ENCODE measurements at regions not wholly inside any gene's neighbourhood (a gene's known extent, or its start where the extent isn't known, plus 50 kb on each side); places are given as distances from the start of the nearest gene placed in this dataset.

DNA sequence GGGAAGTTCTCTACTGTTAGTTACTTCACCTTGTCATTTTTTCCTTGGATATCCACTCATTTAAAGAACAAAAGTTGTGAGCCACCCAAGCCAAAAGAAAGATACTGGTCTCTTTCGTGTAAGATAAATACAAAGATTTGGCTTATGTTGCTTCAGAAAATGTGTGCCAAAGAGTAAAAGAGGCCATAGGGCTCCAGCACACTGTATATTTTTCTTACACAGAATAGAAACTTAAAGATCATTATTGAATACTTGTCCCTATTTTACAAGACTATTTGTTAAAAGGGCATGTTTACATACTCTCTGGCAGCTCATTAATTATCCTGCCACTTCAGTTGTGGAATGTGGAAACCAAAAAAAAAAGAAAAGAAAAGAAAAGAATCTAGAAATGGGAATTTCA lies 284.2 kb upstream of the LRRC7 start:
- no peaks in the 10 kb centered on the region for H3K27me3 ChIP-seq (replicated peaks)
- no peak for DNase-seq (ENCODE audit: low read depth in 1 of 2, low spot score in 2 of 2)
- H3K27ac ChIP-seq: no peak overlapping the region
- no peak overlapping the region for H3K4me3 ChIP-seq
- no peaks in the 10 kb centered on the region for H3K36me3 ChIP-seq
- H3K4me1 ChIP-seq (replicated peaks): no peaks in the 10 kb centered on the region
- no peaks in the 10 kb centered on the region for H3K9me3 ChIP-seq (replicated peaks)

DNA sequence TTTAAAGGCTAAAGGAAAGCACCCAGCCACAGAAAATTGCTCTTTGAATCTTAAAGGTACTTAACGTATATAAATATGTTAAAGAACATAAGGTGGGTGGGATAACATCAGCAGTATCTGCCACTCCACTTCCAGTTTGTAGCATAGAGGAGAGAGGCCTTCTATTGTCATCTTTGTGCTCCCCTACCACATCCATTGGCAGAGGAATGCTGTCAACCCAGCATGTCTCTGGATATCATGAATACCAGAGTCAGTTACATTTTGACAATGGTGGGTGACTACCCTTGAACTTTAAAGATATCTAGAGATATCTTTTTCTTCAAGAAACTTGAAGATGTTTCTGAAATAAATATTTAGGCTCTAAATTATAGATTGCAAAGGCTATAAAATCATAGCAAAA lies 283.2 kb upstream of the LRRC7 start:
- Histone ChIP-seq H3K4me3 (no peak overlapping the region), H3K9me3 (replicated peaks) (no peaks in the 10 kb centered on the region), H3K27ac (no peak overlapping the region), H3K27me3 (replicated peaks) (no peaks in the 10 kb centered on the region), H3K36me3 (no peaks in the 10 kb centered on the region), H3K4me1 (replicated peaks) (no peaks in the 10 kb centered on the region)
- DNase-seq (ENCODE audit: low read depth in 1 of 2, low spot score in 2 of 2): no peak

DNA sequence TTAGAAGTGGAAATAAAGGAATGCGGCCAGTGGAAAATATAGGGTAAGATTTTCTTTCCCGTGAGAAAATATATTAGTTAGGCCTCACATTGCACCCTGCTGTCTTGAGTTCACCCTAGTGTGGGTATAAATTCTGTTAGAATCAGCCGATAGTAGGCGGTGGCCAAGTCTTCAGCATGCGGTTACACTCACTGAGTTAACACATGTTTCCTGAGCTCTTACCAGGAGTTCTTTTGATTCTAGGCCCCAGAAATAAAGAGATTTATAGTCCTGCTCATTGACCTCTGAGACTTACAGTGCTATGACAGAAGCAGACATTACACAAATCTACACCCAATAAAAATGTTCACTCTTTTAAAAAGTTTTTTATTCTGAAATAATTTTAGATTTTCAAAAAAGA lies 279.3 kb upstream of the LRRC7 start:
- no peak overlapping the region for H3K4me3 ChIP-seq
- DNase-seq (ENCODE audit: low read depth in 1 of 2, low spot score in 2 of 2): no peak
- H3K9me3 ChIP-seq (replicated peaks): no peaks in the 10 kb centered on the region
- no peaks in the 10 kb centered on the region for H3K4me1 ChIP-seq (replicated peaks)
- H3K27me3 ChIP-seq (replicated peaks): no peaks in the 10 kb centered on the region
- H3K36me3 ChIP-seq: no peaks in the 10 kb centered on the region
- H3K27ac ChIP-seq: no peak overlapping the region

- no peak for DNase-seq (ENCODE audit: low read depth in 1 of 2, low spot score in 2 of 2)
- Histone ChIP-seq H3K4me3 (no peak overlapping the region), H3K4me1 (replicated peaks) (no peaks in the 10 kb centered on the region), H3K27ac (no peak overlapping the region), H3K9me3 (replicated peaks) (no peaks in the 10 kb centered on the region), H3K36me3 (no peaks in the 10 kb centered on the region), H3K27me3 (replicated peaks) (no peaks in the 10 kb centered on the region)
These were observed 277.4 kb upstream of the LRRC7 start for GRCh38 chr1:69290291-69290690.

- DNase-seq (ENCODE audit: low read depth in 1 of 2, low spot score in 2 of 2): no peak
- Histone ChIP-seq H3K27me3 (replicated peaks) (no peaks in the 10 kb centered on the region), H3K4me3 (no peak overlapping the region), H3K36me3 (no peaks in the 10 kb centered on the region), H3K9me3 (replicated peaks) (no peaks in the 10 kb centered on the region), H3K4me1 (replicated peaks) (no peaks in the 10 kb centered on the region), H3K27ac (no peak overlapping the region)
These were observed 276.2 kb upstream of the LRRC7 start for GRCh38 chr1:69291541-69291940.

DNA sequence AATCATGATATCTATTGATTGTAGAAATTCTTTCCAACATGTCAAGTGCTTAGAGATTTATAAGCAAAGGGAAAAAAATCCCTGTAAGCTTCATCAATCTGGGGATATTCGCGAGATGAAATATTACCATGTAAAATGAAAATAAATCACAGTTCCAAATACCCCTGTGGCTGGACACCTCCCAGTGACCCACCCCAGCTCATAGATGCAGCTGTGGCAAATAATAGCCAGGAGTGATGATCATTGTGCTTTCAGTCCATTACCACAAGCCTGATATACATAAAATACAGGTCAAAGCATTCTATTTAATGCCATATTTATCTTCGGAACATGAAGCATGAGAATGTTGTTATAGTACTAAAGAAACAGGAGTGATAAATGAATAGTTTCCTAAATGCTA lies 274.9 kb upstream of the LRRC7 start:
- H3K36me3 ChIP-seq: no peaks in the 10 kb centered on the region
- no peaks in the 10 kb centered on the region for H3K4me1 ChIP-seq (replicated peaks)
- H3K9me3 ChIP-seq (replicated peaks): no peaks in the 10 kb centered on the region
- no peak overlapping the region for H3K4me3 ChIP-seq
- no peak for DNase-seq (ENCODE audit: low read depth in 1 of 2, low spot score in 2 of 2)
- H3K27ac ChIP-seq: no peak overlapping the region
- H3K27me3 ChIP-seq (replicated peaks): no peaks in the 10 kb centered on the region

- Histone ChIP-seq H3K4me1 (replicated peaks) (no peaks in the 10 kb centered on the region), H3K4me3 (no peak overlapping the region), H3K9me3 (replicated peaks) (no peaks in the 10 kb centered on the region), H3K27ac (no peak overlapping the region), H3K27me3 (replicated peaks) (no peaks in the 10 kb centered on the region), H3K36me3 (no peaks in the 10 kb centered on the region)
- no peak for DNase-seq (ENCODE audit: low read depth in 1 of 2, low spot score in 2 of 2)
These were observed 273.6 kb upstream of the LRRC7 start for GRCh38 chr1:69294171-69294570.

DNA sequence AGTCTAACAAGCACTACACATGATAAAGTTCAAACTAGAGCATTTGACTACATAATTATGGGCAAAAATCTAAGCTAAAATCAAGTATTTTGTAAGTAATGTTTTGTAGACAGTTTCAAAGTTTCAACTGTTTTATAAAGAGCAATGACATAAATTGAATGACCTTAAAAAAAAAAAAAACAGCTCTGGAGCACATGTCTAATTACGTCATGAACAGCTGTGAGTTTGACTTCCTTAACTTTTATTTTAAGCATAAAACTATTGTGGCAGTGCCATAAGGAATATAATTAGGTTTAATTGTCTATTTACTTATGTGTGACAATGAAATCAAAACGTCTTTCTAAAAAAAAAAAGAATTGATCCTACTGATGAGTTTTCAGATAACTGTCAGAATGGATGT lies 272.5 kb upstream of the LRRC7 start:
- DNase-seq (ENCODE audit: low read depth in 1 of 2, low spot score in 2 of 2): no peak
- Histone ChIP-seq H3K27me3 (replicated peaks) (no peaks in the 10 kb centered on the region), H3K4me3 (no peak overlapping the region), H3K9me3 (replicated peaks) (no peaks in the 10 kb centered on the region), H3K4me1 (replicated peaks) (no peaks in the 10 kb centered on the region), H3K27ac (no peak overlapping the region), H3K36me3 (no peaks in the 10 kb centered on the region)

DNA sequence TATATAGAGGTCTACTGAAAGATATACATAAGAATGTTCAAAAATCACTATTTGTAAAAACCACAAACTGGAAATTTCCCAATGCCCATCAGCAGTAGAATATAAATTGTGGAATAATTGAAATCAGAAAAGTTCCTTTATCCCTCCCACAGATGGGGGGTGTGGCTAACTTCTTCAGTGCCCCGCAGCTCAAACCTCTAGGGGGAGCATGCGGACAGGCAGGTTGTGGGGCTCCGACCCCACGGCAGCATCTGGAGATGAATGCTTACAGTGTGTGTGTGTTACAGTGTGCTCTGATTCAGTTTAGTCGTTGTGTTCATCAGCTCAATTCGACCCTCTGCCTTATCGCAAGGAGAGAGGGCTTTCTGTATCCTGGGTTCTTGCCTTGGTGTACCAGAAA lies 262.1 kb upstream of the LRRC7 start:
- no peaks in the 10 kb centered on the region for H3K4me1 ChIP-seq (replicated peaks)
- H3K4me3 ChIP-seq: no peak overlapping the region
- no peaks in the 10 kb centered on the region for H3K36me3 ChIP-seq
- H3K9me3 ChIP-seq (replicated peaks): no peaks in the 10 kb centered on the region
- no peak overlapping the region for H3K27ac ChIP-seq
- no peaks in the 10 kb centered on the region for H3K27me3 ChIP-seq (replicated peaks)
- DNase-seq (ENCODE audit: low read depth in 1 of 2, low spot score in 2 of 2): no peak

DNA sequence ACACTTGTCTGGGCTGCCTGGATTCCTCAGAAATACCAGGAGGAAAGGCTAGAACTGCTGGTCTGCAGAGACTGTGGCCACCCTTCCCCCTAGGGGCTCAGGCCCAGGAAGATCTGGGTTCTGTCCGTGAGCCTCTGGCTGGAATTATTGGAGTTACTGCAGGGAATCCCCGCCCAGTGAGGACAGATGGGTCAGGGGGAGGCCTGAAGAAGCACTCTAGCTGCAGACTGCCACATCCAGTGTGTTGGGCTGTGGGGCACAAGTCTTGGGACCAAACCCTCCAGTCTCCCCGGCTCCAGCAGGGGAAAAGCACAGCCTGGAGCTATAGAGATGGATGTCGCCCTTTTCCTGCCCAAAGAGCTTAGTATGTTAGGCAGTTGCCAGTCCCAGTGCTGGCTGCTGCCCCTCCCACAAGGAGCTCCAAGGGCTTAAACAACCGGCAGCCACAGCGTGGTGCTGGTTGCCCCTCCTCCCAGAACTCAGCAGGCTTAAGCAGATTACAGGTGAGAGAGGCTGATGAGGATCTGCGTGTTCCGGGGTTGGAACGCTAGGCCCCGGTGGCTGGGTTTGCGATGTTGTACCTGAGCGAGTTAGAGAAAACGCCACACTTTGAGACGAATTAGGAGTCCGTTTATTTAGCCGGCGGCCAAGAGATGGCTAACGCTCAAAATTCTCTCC lies 255.5 kb upstream of the LRRC7 start:
- no peaks in the 10 kb centered on the region for H3K36me3 ChIP-seq
- no peaks in the 10 kb centered on the region for H3K27me3 ChIP-seq (replicated peaks)
- DNase-seq (ENCODE audit: low read depth in 1 of 2, low spot score in 2 of 2): no peak
- no peak overlapping the region for H3K4me3 ChIP-seq
- no peaks in the 10 kb centered on the region for H3K9me3 ChIP-seq (replicated peaks)
- H3K27ac ChIP-seq: no peak overlapping the region
- no peaks in the 10 kb centered on the region for H3K4me1 ChIP-seq (replicated peaks)

GRCh38 chr1:69313118-69313517 lies 254.6 kb upstream of the LRRC7 start:
- Histone ChIP-seq H3K9me3 (replicated peaks) (no peaks in the 10 kb centered on the region), H3K36me3 (no peaks in the 10 kb centered on the region), H3K27ac (no peak overlapping the region), H3K4me1 (replicated peaks) (no peaks in the 10 kb centered on the region), H3K4me3 (no peak overlapping the region), H3K27me3 (replicated peaks) (no peaks in the 10 kb centered on the region)
- DNase-seq (ENCODE audit: low read depth in 1 of 2, low spot score in 2 of 2): no peak

DNA sequence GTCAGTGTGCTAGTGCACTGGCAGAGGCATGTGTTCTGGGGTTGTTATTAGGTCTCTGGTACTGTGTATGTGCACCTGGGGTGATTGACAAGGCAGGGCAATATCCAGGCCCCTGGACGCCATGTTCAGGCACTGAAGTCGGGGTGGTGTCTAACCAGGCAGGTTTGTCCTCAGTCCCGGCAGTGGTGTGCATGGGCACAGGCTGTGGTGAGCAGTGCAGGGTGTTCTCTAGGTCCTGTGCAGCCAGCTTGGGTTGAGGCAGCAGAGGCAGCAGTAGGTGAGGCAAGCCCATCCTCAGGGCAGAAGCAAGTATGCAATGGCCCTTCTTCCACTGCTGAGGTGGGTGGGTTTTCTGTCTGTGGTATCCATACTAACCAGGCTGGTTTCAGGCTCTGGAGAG lies 252.3 kb upstream of the LRRC7 start:
- Histone ChIP-seq H3K4me3 (no peak overlapping the region), H3K27ac (no peak overlapping the region), H3K27me3 (replicated peaks) (no peaks in the 10 kb centered on the region), H3K36me3 (no peaks in the 10 kb centered on the region), H3K4me1 (replicated peaks) (no peaks in the 10 kb centered on the region), H3K9me3 (replicated peaks) (no peaks in the 10 kb centered on the region)
- DNase-seq (ENCODE audit: low read depth in 1 of 2, low spot score in 2 of 2): no peak

DNA sequence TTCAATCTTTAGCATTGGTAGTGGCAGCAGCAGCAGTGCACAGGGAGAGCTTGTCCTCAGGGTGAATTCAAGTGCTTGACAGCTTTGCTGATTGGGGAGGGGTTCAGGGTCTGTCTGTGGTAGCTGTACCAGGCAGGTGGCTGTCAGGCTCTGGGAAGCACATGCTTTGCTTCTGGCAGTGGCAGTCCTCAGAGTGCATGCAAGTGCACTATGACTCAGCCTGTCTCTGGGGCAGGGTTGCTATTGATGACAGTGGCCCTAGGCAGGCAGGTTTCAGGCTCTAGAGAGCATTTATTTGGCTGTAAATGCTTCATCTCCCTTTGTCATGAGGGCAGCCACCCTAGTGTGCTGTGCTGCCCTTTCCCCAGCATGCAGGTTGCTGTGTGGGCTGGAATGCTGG lies 251.9 kb upstream of the LRRC7 start:
- no peak overlapping the region for H3K4me3 ChIP-seq
- H3K4me1 ChIP-seq (replicated peaks): no peaks in the 10 kb centered on the region
- H3K27ac ChIP-seq: no peak overlapping the region

GRCh38 chr1:69319287-69319686 lies 248.4 kb upstream of the LRRC7 start:
- H3K27ac ChIP-seq: no peak overlapping the region
- H3K36me3 ChIP-seq: no peaks in the 10 kb centered on the region

More for the DNA sequence above, 251.9 kb upstream of the LRRC7 start:
- Histone ChIP-seq H3K9me3 (replicated peaks) (no peaks in the 10 kb centered on the region), H3K36me3 (no peaks in the 10 kb centered on the region), H3K27me3 (replicated peaks) (no peaks in the 10 kb centered on the region)
- no peak for DNase-seq (ENCODE audit: low read depth in 1 of 2, low spot score in 2 of 2)

DNA sequence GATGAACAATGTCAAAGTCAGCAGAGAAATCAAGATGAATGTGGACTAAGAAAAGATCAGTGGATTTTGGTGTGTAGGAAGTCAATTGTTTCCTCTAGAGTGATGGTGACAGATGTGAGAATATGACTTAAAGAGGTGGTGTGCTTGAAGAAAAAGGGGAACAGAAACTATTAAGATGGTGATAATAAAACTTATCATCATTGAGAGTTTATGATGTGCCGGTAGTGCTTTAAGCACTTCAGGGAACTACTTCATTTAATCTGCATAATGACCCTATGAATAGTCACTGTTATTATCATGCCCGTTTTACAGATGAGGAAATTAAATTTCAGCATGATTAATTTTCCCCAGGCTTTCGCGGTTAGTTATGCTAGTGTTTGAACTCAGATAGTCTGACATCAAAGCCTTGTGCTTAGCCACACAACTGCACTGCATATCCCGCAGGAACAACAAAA lies 246.9 kb upstream of the LRRC7 start:
- H3K9me3 ChIP-seq (replicated peaks): no peaks in the 10 kb centered on the region
- no peaks in the 10 kb centered on the region for H3K4me1 ChIP-seq (replicated peaks)
- H3K27me3 ChIP-seq (replicated peaks): no peaks in the 10 kb centered on the region
- H3K27ac ChIP-seq: no peak overlapping the region
- H3K36me3 ChIP-seq: no peaks in the 10 kb centered on the region
- DNase-seq (ENCODE audit: low read depth in 1 of 2, low spot score in 2 of 2): no peak
- no peak overlapping the region for H3K4me3 ChIP-seq

More at GRCh38 chr1:69319287-69319686, 248.4 kb upstream of the LRRC7 start:
- no peak overlapping the region for H3K4me3 ChIP-seq
- H3K4me1 ChIP-seq (replicated peaks): no peaks in the 10 kb centered on the region
- H3K27me3 ChIP-seq (replicated peaks): no peaks in the 10 kb centered on the region
- H3K9me3 ChIP-seq (replicated peaks): no peaks in the 10 kb centered on the region
- no peak for DNase-seq (ENCODE audit: low read depth in 1 of 2, low spot score in 2 of 2)
